ENCODE measurements at regions not wholly inside any gene's neighbourhood (a gene's known extent, or its start where the extent isn't known, plus 50 kb on each side); places are given as distances from the start of the nearest gene placed in this dataset.

- Histone ChIP-seq H3K27me3 (ENCODE audit: control insufficient read depth in 3 of 3, insufficient read depth in 3 of 3, low read depth in 1 of 3, low read length in 3 of 3) (peaks cover 0 to 9% (median 0%) of the 10 kb centered on the region in 3 experiments), H3K4ac (ENCODE audit: low read length) (no peak overlapping the region), H3K9ac (ENCODE audit: low read depth, low read length, poor library complexity) (no peak overlapping the region), H3K4me1 (ENCODE audit: control insufficient read depth in 2 of 2, insufficient read depth in 1 of 2, low read depth in 1 of 2, low read length in 2 of 2) (peaks cover 0 to 8% of the 10 kb centered on the region in 2 donors), H2AFZ (ENCODE audit: low read length) (no peak overlapping the region), H3K18ac (ENCODE audit: low read length) (no peak overlapping the region), H3K36me3 (replicated peaks in 1 of 2; ENCODE audit: control insufficient read depth in 2 of 2, insufficient read depth in 2 of 2, low read length in 2 of 2) (no peaks in the 10 kb centered on the region), H2AK5ac (ENCODE audit: low read depth, low read length) (no peak overlapping the region), H2BK120ac (ENCODE audit: low read depth, low read length) (no peak overlapping the region), H3K23ac (ENCODE audit: low read depth, low read length, poor library complexity) (no peak overlapping the region), H4K91ac (ENCODE audit: low read depth, low read length, poor library complexity) (no peak overlapping the region), H3K4me3 (ENCODE audit: low read length in 2 of 2) (no peak overlapping the region), H2BK5ac (ENCODE audit: low read length) (no peak overlapping the region), H2BK12ac (ENCODE audit: low read length) (no peak overlapping the region), H3K14ac (ENCODE audit: low read length) (no peak overlapping the region), H4K8ac (ENCODE audit: low read depth, low read length) (no peak overlapping the region), H3K27ac (replicated peaks; ENCODE audit: low read length) (no peak overlapping the region), H3K4me2 (ENCODE audit: insufficient read depth, low read length, poor library complexity, severe bottlenecking) (no peak overlapping the region), H3K9me3 (replicated peaks in 1 of 2; ENCODE audit: control insufficient read depth in 2 of 2, insufficient read depth in 1 of 2, low read depth in 1 of 2, low read length in 2 of 2) (no peaks in the 10 kb centered on the region), H2BK15ac (ENCODE audit: low read length) (no peak overlapping the region), H3K79me1 (ENCODE audit: low read depth, low read length) (no peaks in the 10 kb centered on the region)
- no CpG with 5 or more reads among the region's 5 CpGs for WGBS, 2 donors (ENCODE audit: extremely low coverage in 2 of 2, insufficient read length in 2 of 2, insufficient replicate concordance in 1 of 2)
- DNase-seq (ENCODE audit: low spot score), result no peak
Measured at GRCh38 chr5:173434270-173434669, 106.1 kb upstream of the STC2 start.

DNA sequence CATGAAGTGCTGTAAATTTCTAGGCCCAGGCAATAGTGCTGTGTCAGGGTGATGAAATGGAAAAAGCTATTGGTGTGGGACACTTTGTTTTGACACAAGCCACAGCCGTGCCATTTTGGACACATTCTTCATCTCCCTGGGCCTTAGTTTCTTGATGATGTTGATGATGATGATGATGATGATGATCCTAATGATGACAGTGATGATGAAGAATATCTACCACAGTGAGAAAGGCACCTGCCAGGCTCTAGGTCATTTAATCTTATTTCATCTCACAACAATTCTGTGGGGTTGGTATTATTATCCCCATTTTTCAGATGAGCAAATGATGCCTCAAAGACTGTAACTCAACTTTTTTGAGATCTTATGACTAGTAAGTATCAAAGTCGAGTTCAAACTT, 102.2 kb upstream of the STC2 start:
- WGBS, 2 donors (ENCODE audit: extremely low coverage in 2 of 2, insufficient read length in 2 of 2, insufficient replicate concordance in 1 of 2), result no CpG with 5 or more reads among the region's 2 CpGs
- no peak for DNase-seq (ENCODE audit: low spot score)
- no peak overlapping the region for H2BK12ac ChIP-seq (ENCODE audit: low read length)
- no peak overlapping the region for H3K27ac ChIP-seq (replicated peaks; ENCODE audit: low read length)
- no peak overlapping the region for H3K4me3 ChIP-seq (ENCODE audit: low read length in 2 of 2)
- H3K18ac ChIP-seq (ENCODE audit: low read length), result no peak overlapping the region
- no peak overlapping the region for H2BK120ac ChIP-seq (ENCODE audit: low read depth, low read length)
- H3K14ac ChIP-seq (ENCODE audit: low read length), result no peak overlapping the region
- H3K4me1 ChIP-seq (ENCODE audit: control insufficient read depth in 2 of 2, insufficient read depth in 1 of 2, low read depth in 1 of 2, low read length in 2 of 2), result peaks cover 0 to 4% of the 10 kb centered on the region in 2 donors
- no peaks in the 10 kb centered on the region for H3K79me1 ChIP-seq (ENCODE audit: low read depth, low read length)
- no peak overlapping the region for H4K8ac ChIP-seq (ENCODE audit: low read depth, low read length)
- H2AK5ac ChIP-seq (ENCODE audit: low read depth, low read length), result no peak overlapping the region
- no peak overlapping the region for H2BK5ac ChIP-seq (ENCODE audit: low read length)
- H2BK15ac ChIP-seq (ENCODE audit: low read length), result no peak overlapping the region
- H3K27me3 ChIP-seq (ENCODE audit: control insufficient read depth in 3 of 3, insufficient read depth in 3 of 3, low read depth in 1 of 3, low read length in 3 of 3), result no peaks in the 10 kb centered on the region
- no peaks in the 10 kb centered on the region for H3K36me3 ChIP-seq (replicated peaks in 1 of 2; ENCODE audit: control insufficient read depth in 2 of 2, insufficient read depth in 2 of 2, low read length in 2 of 2)
- no peak overlapping the region for H2AFZ ChIP-seq (ENCODE audit: low read length)
- no peak overlapping the region for H4K91ac ChIP-seq (ENCODE audit: low read depth, low read length, poor library complexity)
- no peaks in the 10 kb centered on the region for H3K9me3 ChIP-seq (replicated peaks in 1 of 2; ENCODE audit: control insufficient read depth in 2 of 2, insufficient read depth in 1 of 2, low read depth in 1 of 2, low read length in 2 of 2)
- H3K4me2 ChIP-seq (ENCODE audit: insufficient read depth, low read length, poor library complexity, severe bottlenecking), result no peak overlapping the region
- H3K9ac ChIP-seq (ENCODE audit: low read depth, low read length, poor library complexity), result no peak overlapping the region
- no peak overlapping the region for H3K23ac ChIP-seq (ENCODE audit: low read depth, low read length, poor library complexity)
- no peak overlapping the region for H3K4ac ChIP-seq (ENCODE audit: low read length)

- Histone ChIP-seq H3K79me1 (ENCODE audit: low read depth, low read length) (no peaks in the 10 kb centered on the region), H2BK5ac (ENCODE audit: low read length) (no peak overlapping the region), H4K8ac (ENCODE audit: low read depth, low read length) (no peak overlapping the region), H2BK120ac (ENCODE audit: low read depth, low read length) (no peak overlapping the region), H3K4me3 (ENCODE audit: low read length in 2 of 2) (peak overlapping the region in 1 of 2 donors; percentile 65), H3K4ac (ENCODE audit: low read length) (no peak overlapping the region), H3K36me3 (replicated peaks in 1 of 2; ENCODE audit: control insufficient read depth in 2 of 2, insufficient read depth in 2 of 2, low read length in 2 of 2) (no peaks in the 10 kb centered on the region), H2AFZ (ENCODE audit: low read length) (no peak overlapping the region), H3K4me2 (ENCODE audit: insufficient read depth, low read length, poor library complexity, severe bottlenecking) (no peak overlapping the region), H3K23ac (ENCODE audit: low read depth, low read length, poor library complexity) (no peak overlapping the region), H2BK15ac (ENCODE audit: low read length) (no peak overlapping the region), H2AK5ac (ENCODE audit: low read depth, low read length) (no peak overlapping the region), H3K18ac (ENCODE audit: low read length) (no peak overlapping the region), H4K91ac (ENCODE audit: low read depth, low read length, poor library complexity) (no peak overlapping the region), H3K9ac (ENCODE audit: low read depth, low read length, poor library complexity) (no peak overlapping the region), H3K14ac (ENCODE audit: low read length) (no peak overlapping the region), H2BK12ac (ENCODE audit: low read length) (no peak overlapping the region), H3K9me3 (replicated peaks in 1 of 2; ENCODE audit: control insufficient read depth in 2 of 2, insufficient read depth in 1 of 2, low read depth in 1 of 2, low read length in 2 of 2) (no peaks in the 10 kb centered on the region), H3K27ac (replicated peaks; ENCODE audit: low read length) (no peak overlapping the region), H3K27me3 (ENCODE audit: control insufficient read depth in 3 of 3, insufficient read depth in 3 of 3, low read depth in 1 of 3, low read length in 3 of 3) (no peaks in the 10 kb centered on the region), H3K4me1 (ENCODE audit: control insufficient read depth in 2 of 2, insufficient read depth in 1 of 2, low read depth in 1 of 2, low read length in 2 of 2) (no peaks in the 10 kb centered on the region)
- no peak for DNase-seq (ENCODE audit: low spot score)
- no CpG with 5 or more reads among the region's 3 CpGs for WGBS, 2 donors (ENCODE audit: extremely low coverage in 2 of 2, insufficient read length in 2 of 2, insufficient replicate concordance in 1 of 2)
Measured at GRCh38 chr5:173429489-173430150, 101.4 kb upstream of the STC2 start.

DNA sequence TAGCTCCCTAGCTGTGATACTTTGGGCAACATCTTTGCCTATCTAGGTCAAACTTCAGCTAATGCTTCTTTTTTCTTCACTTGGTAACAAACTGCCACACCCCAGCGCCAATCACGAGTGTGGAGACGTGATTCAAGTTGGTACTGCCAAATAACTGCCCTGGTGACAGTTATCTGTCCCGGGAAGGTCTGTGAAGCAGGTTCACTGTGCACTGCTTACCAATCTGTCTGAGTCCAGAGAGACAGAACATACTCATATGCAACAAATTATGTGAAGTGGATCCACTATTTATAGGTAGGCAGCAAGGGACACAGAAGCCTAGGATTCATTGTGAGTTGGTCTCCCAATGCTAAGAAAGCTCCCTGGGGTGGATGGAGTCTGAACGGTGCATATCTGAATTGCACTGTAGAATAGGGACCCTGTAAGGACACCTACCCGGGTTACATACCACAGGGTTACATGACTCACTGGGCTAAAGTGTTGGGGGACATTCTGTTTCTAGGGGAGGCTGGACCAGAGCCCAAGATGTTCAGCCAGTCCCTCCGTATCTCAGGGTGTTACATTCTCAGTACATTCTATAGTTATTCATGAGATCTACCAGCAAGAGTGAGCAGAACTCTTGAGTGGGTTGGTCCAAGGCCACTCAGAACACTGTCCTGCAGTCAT, 95.4 kb upstream of the STC2 start:
- Histone ChIP-seq H3K9ac (ENCODE audit: low read depth, low read length, poor library complexity) (no peak overlapping the region), H4K91ac (ENCODE audit: low read depth, low read length, poor library complexity) (no peak overlapping the region), H4K8ac (ENCODE audit: low read depth, low read length) (no peak overlapping the region), H2BK120ac (ENCODE audit: low read depth, low read length) (no peak overlapping the region), H2AFZ (ENCODE audit: low read length) (no peak overlapping the region), H3K27ac (replicated peaks; ENCODE audit: low read length) (no peak overlapping the region), H2AK5ac (ENCODE audit: low read depth, low read length) (no peak overlapping the region), H3K27me3 (ENCODE audit: control insufficient read depth in 3 of 3, insufficient read depth in 3 of 3, low read depth in 1 of 3, low read length in 3 of 3) (no peaks in the 10 kb centered on the region), H3K23ac (ENCODE audit: low read depth, low read length, poor library complexity) (no peak overlapping the region), H3K4me3 (ENCODE audit: low read length in 2 of 2) (no peak overlapping the region), H3K18ac (ENCODE audit: low read length) (no peak overlapping the region), H3K4me1 (ENCODE audit: control insufficient read depth in 2 of 2, insufficient read depth in 1 of 2, low read depth in 1 of 2, low read length in 2 of 2) (no peaks in the 10 kb centered on the region), H2BK5ac (ENCODE audit: low read length) (no peak overlapping the region), H3K4ac (ENCODE audit: low read length) (no peak overlapping the region), H3K79me1 (ENCODE audit: low read depth, low read length) (no peaks in the 10 kb centered on the region), H3K14ac (ENCODE audit: low read length) (no peak overlapping the region), H2BK12ac (ENCODE audit: low read length) (no peak overlapping the region), H3K36me3 (replicated peaks in 1 of 2; ENCODE audit: control insufficient read depth in 2 of 2, insufficient read depth in 2 of 2, low read length in 2 of 2) (no peaks in the 10 kb centered on the region), H2BK15ac (ENCODE audit: low read length) (no peak overlapping the region), H3K9me3 (replicated peaks in 1 of 2; ENCODE audit: control insufficient read depth in 2 of 2, insufficient read depth in 1 of 2, low read depth in 1 of 2, low read length in 2 of 2) (peaks cover 0 to 4% of the 10 kb centered on the region in 2 donors), H3K4me2 (ENCODE audit: insufficient read depth, low read length, poor library complexity, severe bottlenecking) (no peak overlapping the region)
- WGBS, 2 donors (ENCODE audit: extremely low coverage in 2 of 2, insufficient read length in 2 of 2, insufficient replicate concordance in 1 of 2), result no CpG with 5 or more reads among the region's 7 CpGs
- DNase-seq (ENCODE audit: low spot score), result no peak

All from neuronal stem cell (in vitro differentiated cells).